ENCODE measurements at regions not wholly inside any gene's neighbourhood (a gene's known extent, or its start where the extent isn't known, plus 50 kb on each side); places are given as distances from the start of the nearest gene placed in this dataset.

DNA sequence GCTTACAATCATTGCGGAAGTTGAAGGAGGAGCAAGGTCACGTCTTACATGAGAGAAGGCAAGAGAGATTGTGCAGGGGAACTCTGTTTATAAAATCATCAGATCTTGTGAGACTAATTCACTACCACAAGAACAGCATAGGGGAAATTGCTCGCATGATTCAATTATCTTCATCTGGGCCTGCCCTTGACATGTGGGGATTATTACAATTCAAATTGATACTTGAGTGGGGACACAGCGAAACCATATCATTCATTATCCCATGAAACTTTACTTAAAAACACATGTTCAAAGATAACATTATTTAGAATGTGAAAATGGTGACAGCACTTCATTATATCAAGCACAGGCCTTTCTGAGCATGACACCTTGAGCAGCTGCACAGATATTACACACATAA, 1087.8 kb downstream of the C4orf33 start:
- Histone ChIP-seq H3K27me3 (replicated peaks; ENCODE audit: control insufficient read depth, insufficient read depth, low read length) (no peaks in the 10 kb centered on the region), H3K4me3 (ENCODE audit: low read depth, low read length) (no peak overlapping the region), H3K36me3 (ENCODE audit: control insufficient read depth, insufficient read depth, low read length) (no peaks in the 10 kb centered on the region), H3K4me1 (no peaks in the 10 kb centered on the region), H3K9me3 (no peaks in the 10 kb centered on the region)
- TF ChIP-seq, protein P1, sequence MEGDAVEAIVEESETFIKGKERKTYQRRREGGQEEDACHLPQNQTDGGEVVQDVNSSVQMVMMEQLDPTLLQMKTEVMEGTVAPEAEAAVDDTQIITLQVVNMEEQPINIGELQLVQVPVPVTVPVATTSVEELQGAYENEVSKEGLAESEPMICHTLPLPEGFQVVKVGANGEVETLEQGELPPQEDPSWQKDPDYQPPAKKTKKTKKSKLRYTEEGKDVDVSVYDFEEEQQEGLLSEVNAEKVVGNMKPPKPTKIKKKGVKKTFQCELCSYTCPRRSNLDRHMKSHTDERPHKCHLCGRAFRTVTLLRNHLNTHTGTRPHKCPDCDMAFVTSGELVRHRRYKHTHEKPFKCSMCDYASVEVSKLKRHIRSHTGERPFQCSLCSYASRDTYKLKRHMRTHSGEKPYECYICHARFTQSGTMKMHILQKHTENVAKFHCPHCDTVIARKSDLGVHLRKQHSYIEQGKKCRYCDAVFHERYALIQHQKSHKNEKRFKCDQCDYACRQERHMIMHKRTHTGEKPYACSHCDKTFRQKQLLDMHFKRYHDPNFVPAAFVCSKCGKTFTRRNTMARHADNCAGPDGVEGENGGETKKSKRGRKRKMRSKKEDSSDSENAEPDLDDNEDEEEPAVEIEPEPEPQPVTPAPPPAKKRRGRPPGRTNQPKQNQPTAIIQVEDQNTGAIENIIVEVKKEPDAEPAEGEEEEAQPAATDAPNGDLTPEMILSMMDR (IDR thresholded peaks at IDR 0.05; ENCODE audit: insufficient read depth in 1 of 2, low read depth in 1 of 2, low read length in 1 of 2, severe bottlenecking in 1 of 2, unreplicated experiment in 1 of 2): no peak
- no peaks in the 10 kb centered on the region for H3K9me3 Mint-ChIP-seq (ENCODE audit: unreplicated experiment)
- no peaks in the 10 kb centered on the region for H3K4me1 Mint-ChIP-seq (ENCODE audit: low read depth, unreplicated experiment)
- DNase-seq: no peak
- no TSS peak for BruUV-seq (replicated peaks)
- POLR2A ChIA-PET: no interaction called here
- intact Hi-C loops (cut with micrococcal nuclease; ENCODE audit: unreplicated experiment): no loop called here
- no peak overlapping the region for H3K4me3 Mint-ChIP-seq (ENCODE audit: unreplicated experiment)
- H3K27ac Mint-ChIP-seq (ENCODE audit: unreplicated experiment): no peak overlapping the region
- CTCF ChIA-PET: no interaction called here
- no peaks in the 10 kb centered on the region for H3K36me3 Mint-ChIP-seq (ENCODE audit: insufficient read depth, unreplicated experiment)
- H3K27me3 Mint-ChIP-seq (ENCODE audit: insufficient read depth, unreplicated experiment): no peaks in the 10 kb centered on the region

DNA sequence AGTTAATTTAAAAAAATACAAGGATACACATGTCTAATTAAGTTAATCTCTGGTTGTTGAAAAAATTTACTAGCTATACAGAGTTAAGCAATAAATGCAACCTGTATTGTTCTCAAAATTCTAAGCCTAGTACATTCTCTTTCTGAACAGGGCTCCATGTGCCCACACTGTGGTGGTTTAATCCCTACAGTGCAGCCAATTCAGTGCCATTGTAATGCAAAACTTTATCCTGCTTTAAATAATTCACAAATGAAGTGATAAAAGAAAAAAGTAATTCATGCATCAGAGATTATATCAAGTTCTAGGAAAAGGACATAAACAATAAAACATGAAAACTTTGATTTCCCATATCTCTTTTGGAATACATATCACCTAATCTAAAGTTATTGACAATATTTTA, 1089.2 kb downstream of the C4orf33 start:
- H3K4me1 Mint-ChIP-seq (ENCODE audit: low read depth, unreplicated experiment): no peaks in the 10 kb centered on the region
- no peaks in the 10 kb centered on the region for H3K36me3 Mint-ChIP-seq (ENCODE audit: insufficient read depth, unreplicated experiment)
- Histone ChIP-seq H3K4me3 (ENCODE audit: low read depth, low read length) (no peak overlapping the region), H3K36me3 (ENCODE audit: control insufficient read depth, insufficient read depth, low read length) (no peaks in the 10 kb centered on the region), H3K4me1 (no peaks in the 10 kb centered on the region), H3K9me3 (no peaks in the 10 kb centered on the region), H3K27me3 (replicated peaks; ENCODE audit: control insufficient read depth, insufficient read depth, low read length) (no peaks in the 10 kb centered on the region)
- BruUV-seq (replicated peaks): no TSS peak
- intact Hi-C loops (cut with micrococcal nuclease; ENCODE audit: unreplicated experiment): no loop called here
- ChIA-PET CTCF (no interaction called here), POLR2A (no interaction called here)
- TF ChIP-seq, protein P1 (IDR thresholded peaks at IDR 0.05; ENCODE audit: insufficient read depth in 1 of 2, low read depth in 1 of 2, low read length in 1 of 2, severe bottlenecking in 1 of 2, unreplicated experiment in 1 of 2): no peak
- no peaks in the 10 kb centered on the region for H3K27me3 Mint-ChIP-seq (ENCODE audit: insufficient read depth, unreplicated experiment)
- no peak for DNase-seq
- H3K4me3 Mint-ChIP-seq (ENCODE audit: unreplicated experiment): no peak overlapping the region
- no peaks in the 10 kb centered on the region for H3K9me3 Mint-ChIP-seq (ENCODE audit: unreplicated experiment)
- H3K27ac Mint-ChIP-seq (ENCODE audit: unreplicated experiment): no peak overlapping the region

DNA sequence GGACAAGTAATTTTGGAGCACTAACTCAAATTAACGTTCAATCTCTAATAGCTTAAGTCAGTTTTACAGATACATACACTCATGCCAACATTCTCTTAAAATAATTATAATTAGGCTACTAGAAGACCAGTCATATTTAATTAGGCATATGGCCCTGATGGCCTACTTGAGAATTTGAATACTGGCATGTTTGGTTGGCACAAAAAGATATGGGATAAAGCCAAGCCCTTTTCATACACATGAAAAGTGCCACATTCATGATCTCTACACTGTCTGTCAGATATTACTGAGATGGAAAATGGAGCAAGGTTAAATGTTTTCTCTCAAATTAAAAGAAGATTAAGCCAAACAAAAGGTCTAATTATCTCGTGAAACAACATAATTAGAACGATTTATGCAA, 1091.0 kb downstream of the C4orf33 start:
- ChIA-PET POLR2A (no interaction called here), CTCF (no interaction called here)
- Histone ChIP-seq H3K9me3 (no peaks in the 10 kb centered on the region), H3K4me1 (no peaks in the 10 kb centered on the region), H3K27me3 (replicated peaks; ENCODE audit: control insufficient read depth, insufficient read depth, low read length) (no peaks in the 10 kb centered on the region), H3K36me3 (ENCODE audit: control insufficient read depth, insufficient read depth, low read length) (no peaks in the 10 kb centered on the region), H3K4me3 (ENCODE audit: low read depth, low read length) (no peak overlapping the region)
- Mint-ChIP-seq H3K27ac (ENCODE audit: unreplicated experiment) (no peak overlapping the region), H3K9me3 (ENCODE audit: unreplicated experiment) (no peaks in the 10 kb centered on the region), H3K4me3 (ENCODE audit: unreplicated experiment) (no peak overlapping the region), H3K27me3 (ENCODE audit: insufficient read depth, unreplicated experiment) (no peaks in the 10 kb centered on the region), H3K36me3 (ENCODE audit: insufficient read depth, unreplicated experiment) (no peaks in the 10 kb centered on the region), H3K4me1 (ENCODE audit: low read depth, unreplicated experiment) (no peaks in the 10 kb centered on the region)
- no peak for DNase-seq
- intact Hi-C loops (cut with micrococcal nuclease; ENCODE audit: unreplicated experiment): no loop called here
- TF ChIP-seq, protein P1 (IDR thresholded peaks at IDR 0.05; ENCODE audit: insufficient read depth in 1 of 2, low read depth in 1 of 2, low read length in 1 of 2, severe bottlenecking in 1 of 2, unreplicated experiment in 1 of 2): no peak
- no TSS peak for BruUV-seq (replicated peaks)

Data from Caco-2 (cell line).